CD1c-positive myeloid dendritic cell (primary cell): ENCODE measurements at regions not wholly inside any gene's neighbourhood (a gene's known extent, or its start where the extent isn't known, plus 50 kb on each side); places are given as distances from the start of the nearest gene placed in this dataset.
A peak's percentile ranks its signal among the peaks of the same experiment; 100 is the strongest.
"Not testable (repeated sequence)": the region's sequence is repeated elsewhere in the genome, so short reads cannot be mapped to it uniquely, and the experiment has no call there.

Experiments used
- DNase-seq: peaks from one replicate; pipeline ENCODE4 v3.0.0-alpha.2; 2016; ENCODE audit errors: extremely low spot score

DNA sequence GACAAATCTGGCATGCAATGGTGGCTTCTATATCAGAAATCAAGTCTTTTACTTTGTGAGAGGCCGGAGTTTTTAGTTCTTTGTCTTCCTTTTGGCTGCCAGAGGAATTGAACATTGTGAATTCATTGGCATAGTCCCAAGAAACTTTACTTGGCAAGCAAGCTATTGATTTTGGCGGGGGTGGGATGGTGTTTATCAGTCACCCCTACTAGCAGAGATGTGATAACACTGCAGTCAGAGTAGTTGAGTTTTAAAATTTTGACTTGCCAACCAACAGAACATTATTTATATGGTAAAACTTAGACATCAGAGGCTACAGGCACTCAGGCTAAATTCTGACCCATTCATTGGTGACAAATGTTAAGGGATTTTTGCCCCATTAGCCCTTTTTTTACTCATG, 129.7 kb downstream of the FAM72C start:
- DNase-seq, result not testable (repeated sequence)

DNA sequence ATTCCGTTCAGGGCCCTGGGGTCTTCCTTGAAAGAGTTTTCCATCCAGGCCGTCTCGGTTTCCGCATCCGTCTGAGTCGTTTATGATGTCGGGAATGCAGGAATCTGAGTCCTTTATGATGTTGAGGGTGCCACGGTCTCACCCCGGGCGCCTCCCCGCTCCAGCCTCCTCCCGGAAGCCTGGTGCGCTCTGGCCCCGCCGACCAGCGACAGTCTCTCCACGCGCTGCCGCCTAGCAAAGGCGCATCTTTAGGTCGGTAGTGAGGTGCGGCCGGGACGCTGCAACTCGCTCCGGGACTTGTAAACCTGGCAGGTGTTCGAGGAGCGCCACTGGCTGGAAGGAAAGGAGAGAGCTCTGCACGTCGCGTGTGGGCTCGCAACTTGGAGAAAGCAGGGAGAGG, 132.6 kb downstream of the FAM72C start:
- not testable (repeated sequence) for DNase-seq

DNA sequence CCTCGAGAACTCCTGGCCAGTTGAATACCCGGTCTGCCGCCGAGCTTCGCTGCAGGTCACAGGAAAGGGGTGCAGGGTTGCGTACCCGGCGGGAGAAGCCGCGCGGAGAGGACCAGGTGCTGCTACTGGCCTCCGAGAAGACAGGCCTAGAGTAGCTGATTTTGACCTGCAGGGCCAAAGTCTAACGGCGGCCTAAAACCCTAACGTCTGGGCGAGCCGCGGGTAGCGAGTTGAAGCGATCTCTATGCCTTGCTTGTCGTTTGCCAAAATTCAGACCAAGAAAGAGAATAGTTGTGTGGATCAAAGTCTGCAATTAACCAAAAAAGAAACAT, 133.2 kb downstream of the FAM72C start:
- DNase-seq, result not testable (repeated sequence)

DNA sequence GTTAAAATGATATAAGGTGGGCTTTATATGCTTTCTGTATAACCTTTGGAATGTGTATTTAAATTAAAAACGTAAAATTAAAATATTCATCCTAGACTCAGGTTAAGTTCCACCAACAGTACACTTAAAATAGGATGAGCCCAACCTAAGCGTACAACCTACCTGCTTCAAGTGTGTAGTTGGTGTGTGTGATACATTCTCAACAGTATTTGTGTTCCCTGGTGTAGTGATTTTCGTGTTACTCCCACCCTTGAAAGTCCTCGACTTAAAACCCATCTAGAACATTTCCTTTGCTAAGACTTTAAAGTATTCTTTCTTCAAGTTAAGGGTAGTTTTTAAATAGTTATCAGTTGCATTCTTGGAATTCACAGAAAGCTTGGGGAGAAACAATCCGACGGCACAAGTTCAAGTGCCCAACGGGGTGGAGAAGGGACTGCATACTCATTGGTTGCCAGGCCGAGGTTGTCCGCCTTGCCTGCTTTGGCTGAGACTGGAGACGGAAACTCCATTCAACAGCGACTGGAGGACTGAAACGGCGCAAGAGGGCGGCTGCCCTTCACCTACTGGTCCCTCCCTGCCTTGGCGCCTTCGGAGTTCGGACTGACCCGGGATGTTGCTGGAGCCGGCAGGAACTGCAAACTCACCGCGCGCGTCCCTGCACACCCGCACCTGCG, 133.7 kb downstream of the FAM72C start:
- DNase-seq, result not testable (repeated sequence)

DNA sequence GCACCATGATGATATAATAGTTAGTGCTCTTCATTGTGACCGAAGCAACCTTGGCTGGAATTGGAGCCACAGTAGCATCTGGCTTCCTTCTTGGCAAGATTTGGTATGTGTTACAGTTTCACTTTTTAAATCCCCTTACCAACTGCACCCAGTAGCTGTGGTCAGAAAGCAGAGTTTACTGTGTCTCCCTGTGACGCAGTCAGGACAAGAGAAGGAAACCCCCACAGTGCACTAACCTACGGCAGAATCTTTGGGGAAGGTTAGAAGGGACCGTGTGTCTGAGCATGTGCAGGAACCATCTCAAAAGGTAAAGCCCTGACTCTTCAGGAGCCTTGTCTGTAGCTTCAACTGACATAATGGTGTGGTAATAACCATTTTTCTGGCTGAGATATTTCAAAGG, 138.4 kb downstream of the FAM72C start:
- not testable (repeated sequence) for DNase-seq

DNA sequence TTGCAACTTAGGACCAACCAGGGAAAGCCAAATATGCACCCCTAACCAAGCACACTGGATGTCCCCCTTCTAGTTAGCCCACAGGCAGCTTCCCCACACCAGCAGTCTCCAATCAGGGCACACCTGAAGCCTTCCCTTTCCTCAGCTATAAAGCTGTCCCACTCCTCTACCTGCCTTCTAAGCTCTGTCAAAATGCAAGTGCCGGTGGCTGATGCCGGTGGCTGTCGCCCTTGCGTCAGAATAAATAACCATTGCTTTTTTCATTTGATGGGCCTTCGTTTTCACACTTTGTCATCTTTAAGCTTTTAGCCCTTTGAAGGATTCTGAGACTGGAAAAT, 139.4 kb downstream of the FAM72C start:
- not testable (repeated sequence) for DNase-seq

DNA sequence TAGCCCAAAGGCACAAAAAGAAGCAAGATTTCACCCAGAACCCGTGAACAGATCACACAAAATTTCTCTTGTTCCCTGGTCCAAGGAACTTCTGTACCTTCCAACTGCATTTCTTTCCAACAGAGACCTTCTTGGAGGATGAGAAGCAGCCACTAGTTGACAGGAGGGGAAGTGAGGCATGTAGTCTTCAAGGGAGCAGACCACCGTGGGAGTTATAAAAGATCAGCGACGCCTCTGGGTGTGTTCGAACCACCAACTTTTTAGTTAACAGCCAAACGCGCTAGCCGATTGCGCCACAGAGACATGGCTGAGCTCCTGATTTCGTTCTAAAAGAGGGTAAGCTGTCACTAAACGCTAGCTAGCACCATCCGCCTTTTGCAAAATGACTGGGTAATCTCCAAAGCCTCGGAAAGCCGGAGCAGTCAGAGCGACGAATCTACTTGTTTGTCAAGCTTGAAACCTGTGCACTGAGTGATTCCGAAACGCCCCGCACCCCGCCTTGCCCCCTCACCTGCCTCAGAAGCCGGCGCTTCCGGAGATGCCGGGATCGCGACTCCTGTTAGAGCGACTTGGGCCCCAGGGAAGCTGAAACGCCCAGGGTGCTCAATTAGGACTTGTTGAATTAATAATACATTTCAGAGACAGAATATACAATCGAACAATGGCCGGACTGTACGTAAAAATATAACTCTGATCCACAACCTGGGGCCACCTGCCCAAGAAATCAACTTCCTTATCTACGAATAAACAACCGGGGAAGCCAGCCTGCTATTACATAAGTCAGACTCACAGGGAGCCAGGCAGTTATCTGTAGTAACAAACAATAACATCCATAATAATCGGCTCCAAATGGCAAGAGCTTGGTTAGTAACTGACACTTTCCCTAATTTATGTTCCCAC, 140.1 kb downstream of the FAM72C start:
- DNase-seq, result not testable (repeated sequence)

DNA sequence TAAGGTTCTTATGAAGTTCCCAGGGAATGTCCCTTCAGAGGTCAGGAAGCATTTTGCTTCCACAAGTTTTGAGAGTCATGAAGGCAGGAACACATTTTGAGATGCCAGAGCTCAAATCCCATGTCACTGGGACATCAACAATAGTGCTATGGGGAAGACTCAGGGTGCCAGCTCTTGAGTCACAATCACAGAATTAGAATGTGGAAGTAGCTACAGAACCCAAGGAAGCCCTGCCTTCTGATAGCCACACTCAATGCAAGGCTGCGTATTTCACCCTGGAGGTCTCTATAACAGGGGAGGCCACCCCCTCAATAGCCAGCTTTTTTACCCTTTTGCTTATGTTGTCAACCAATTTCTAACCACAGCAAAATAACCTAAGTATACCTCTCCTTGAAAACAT, 145.6 kb downstream of the FAM72C start:
- DNase-seq, result not testable (repeated sequence)

DNA sequence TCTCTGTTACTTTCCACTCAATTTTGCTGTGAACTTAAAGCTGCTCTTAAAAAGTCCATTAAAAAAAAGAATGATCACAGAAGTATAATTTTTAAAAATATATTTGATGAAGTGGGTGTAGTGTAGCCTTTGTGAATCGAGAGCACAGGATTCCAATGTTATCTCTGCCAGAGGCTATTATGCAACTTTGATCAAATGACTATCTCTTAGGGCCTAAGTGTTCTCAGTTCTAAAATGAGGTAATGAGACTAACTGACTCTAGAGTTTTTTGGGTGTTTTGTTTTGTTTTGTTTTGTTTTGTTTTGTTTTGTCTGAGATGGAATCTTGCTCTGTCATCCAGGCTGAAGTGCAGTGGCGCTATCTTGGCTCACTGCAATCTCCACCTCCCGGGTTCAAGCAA, 147.5 kb downstream of the FAM72C start:
- DNase-seq, result not testable (repeated sequence)

DNA sequence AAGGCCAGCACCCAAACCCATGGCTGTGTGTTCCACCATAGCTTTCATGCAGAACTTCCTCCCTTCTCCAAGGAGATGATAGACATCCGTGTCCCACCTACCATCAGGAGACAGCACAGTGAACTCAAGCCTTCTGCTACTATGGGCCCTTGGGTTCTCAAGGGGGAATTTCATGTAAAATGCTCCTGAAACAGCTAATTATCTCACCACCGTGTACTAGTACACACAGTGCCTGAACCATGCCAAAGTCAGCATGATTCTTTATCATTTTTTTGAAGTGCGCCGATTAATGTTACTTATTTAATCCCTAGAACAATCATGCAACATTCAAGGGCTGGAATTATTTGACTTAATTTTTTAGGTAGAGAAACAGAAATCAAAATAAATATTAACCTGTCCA, 151.7 kb downstream of the FAM72C start:
- not testable (repeated sequence) for DNase-seq

DNA sequence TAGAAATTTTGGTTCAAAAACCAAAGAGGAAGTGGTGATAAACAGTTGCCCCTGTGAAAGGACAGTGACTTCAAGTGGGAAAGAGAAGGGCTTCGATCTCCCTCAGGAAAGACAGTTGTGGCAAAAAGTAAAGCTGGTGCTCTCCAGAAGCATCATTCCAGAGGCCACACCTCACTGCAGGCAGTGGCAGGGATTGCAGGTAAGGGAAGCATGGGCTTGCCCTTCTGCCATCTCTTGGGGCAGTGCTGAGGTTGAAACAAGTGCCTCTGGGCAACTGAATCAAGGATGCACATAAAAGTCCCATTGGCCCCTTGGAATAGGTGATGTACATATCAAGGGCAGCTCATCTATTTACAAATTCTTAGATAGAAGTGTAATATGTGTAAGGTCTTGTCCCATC, 155.4 kb downstream of the FAM72C start:
- DNase-seq, result not testable (repeated sequence)

DNA sequence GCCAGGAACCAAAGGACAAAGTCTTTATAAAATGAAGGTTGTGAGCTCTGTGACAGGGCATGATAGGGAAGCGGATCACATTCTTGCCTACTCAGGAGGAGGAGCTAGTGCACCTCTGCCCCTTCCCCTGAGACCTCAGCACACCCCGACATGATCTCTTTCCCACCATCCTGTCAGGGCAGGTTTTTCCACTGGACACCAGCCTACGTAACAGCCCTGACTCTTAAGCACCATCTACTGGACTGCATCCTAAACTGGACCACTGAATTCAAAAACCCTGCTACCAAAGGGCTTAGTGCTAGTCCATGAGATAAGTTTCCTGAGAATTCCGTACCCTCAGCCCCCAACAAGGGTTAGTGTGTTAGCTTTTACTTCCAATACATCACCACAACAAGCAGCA, 166.4 kb downstream of the FAM72C start:
- not testable (repeated sequence) for DNase-seq

DNA sequence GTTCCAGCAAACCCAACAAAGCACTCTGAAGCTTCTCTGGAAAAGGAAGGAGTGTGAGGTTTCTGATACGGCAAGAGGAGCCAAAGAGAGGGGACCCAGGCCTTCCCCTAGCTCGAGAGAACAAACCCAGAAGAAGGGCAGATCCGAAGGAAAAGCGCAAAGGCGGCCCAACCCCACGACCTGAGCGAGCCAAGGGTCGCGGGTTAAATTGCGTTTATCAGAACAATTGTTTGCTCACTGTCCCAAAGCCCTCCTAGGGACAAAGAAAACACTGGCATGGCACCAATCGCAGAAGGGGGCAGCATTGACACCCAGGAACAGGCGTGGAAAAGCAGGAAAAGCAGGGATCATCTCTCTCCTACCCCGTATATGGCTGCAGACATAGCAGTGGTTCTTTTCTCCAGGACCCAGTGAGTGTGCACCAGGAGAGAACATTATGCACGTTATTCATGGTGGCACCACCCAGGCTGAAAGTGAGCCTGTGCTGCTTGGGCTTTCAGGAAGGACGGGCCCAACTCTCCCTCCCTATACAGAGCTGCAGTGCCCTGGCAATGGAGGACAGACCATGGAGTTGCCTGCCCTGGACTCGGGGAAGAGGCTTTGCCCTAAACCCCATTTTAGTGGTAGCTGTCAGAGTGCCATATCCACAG, 167.0 kb downstream of the FAM72C start:
- not testable (repeated sequence) for DNase-seq

DNA sequence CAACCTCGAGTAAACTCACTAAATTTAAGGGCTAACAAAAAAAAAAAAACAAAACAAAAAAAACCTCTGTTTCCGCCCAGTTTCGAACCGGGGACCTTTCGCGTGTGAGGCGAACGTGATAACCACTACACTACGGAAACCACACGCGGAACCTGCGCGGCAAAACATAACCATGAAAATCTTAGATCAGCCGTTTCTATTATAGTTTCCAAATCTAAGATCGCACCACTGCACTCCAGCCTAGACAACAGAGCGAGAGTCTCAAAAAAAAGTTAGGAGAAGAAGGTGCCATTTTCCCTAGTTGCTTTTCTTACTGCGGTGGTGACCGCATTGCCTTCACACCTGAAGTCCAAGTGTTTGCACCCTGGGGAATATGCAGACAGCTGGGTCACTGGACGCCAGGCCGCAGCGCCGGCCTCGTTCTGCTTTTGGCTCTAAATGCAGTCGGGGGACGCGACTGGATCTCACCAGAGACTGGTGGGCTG, 167.8 kb downstream of the FAM72C start:
- DNase-seq, result peak; percentile 47

DNA sequence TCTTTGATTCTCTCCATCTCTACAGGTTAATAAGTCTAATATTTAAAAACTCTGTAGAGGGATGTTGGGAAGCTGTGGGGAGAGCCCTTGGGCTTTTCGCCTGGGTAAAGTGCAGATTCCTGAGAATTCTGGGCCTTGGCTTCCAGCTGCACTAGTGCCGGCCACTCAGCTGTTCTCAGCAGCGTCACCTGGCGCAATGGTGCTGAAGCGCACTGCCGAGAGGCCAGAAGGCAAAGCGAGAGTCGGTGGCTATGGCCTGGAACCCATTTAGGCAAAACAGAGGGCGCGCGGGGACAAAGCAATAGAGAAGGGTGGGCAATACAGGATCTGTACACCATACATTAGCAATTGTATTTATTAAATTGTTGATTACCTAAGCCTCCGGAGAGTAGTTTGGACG, 168.7 kb downstream of the FAM72C start:
- not testable (repeated sequence) for DNase-seq

DNA sequence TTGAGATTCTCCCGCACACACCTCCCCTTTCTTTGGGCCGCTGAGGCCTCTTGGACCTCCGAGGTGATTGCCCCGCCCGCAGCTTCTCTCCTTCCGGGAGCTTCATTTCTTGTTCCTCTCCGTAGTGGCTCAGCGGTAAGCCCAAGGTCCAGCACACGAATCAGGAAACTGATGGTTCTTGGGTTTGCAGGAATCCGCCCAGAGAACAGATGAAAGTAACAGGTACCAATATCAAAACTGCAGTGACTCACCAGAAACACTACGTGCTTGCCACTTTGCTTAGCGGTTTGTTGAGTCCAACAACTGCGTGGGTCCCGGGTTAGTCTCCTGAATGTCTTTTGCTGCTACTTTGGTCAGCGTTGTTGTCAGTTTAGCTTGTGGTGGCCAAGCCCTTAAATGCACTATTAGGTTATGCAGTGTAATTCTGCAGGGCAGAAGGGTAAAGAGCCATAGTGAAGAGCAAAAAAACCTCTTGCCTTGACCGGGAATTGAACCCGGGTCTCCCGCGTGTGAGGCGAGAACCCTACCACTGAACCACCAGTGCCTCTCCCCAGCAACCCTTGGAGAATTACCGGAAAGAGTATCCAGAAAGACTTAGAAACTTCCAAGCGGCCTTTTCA, 172.1 kb downstream of the FAM72C start:
- DNase-seq, result not testable (repeated sequence)

DNA sequence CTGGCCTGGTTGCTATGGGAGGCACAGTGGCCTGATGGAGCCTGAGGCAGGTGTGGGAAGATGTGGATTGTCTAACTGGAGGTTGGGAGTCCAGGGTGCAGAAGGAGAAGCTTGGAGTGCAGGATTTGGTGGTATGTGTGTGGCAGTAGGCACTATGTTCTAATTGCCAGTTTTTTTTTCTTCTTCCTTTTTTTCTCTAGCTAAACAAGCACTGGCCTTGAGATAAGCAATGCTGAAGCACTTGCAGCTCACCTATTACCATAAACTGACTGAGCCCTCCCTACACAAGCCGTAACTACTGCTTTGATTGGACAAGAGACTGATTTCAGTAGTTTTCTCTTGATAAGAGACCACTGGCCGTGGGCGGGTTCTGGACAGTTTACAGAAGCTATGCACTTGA, 175.4 kb downstream of the FAM72C start:
- DNase-seq, result not testable (repeated sequence)

DNA sequence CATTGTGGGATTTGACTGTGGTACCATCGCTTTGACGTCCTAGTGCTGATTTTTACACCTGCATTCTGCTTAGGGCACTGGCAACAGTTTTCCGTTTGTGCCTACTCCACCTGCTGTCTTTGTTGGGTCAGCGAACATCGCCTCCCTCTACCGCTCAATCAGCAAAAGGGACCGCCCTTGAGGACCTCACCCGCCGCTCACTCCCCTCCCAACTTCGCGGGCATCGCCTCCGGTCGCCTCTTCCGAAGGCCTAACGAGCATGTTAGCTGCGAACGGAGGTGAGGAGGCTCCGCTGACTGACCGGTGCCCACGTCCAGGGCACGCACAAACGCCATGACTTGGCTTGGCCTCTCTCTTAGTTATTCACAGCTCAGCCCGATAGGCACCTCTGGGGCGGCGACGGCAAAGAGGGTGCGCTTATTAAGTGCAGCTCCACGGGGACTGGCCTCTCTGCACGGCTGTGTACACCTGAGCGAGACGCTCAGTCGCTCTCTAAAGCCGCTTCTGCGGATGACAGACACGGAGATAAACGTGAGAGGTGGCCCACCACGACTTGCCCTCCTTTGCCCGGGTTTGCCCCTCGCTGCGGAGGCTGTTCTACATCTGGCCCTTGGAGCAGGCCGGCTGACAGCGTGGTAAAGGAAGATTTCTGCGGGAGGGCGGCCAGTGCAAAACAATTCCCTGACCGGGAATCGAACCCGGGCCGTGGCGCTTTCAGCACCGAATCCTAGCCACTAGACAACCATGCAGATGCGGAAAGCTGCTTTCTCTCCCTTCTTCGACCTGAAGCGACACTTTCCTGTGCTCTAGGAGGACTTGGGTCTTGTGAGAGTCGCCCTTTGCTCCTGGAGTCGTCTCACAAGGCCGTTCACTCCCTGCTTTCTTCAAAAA, 179.5 kb downstream of the FAM72C start:
- not testable (repeated sequence) for DNase-seq

DNA sequence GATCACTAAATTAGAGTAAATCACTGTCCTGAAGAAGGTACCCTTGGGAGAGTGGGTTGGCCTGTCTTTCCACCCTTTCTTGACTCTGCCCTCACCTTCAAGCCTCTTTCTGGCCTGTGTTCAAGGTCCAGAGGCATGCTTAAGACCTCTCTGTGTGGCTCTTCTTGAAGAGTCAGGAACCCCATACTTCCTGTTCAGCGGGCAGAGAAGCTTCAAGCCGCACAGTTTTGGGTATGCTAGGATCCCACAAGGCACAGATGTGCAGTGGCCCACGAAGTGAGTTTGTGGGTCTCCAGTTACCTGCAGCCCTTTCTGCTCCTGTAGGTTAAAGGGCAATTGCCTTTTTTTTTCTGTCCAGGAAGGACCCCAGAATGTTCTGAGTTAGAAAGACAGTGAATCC, 185.4 kb downstream of the FAM72C start:
- not testable (repeated sequence) for DNase-seq

DNA sequence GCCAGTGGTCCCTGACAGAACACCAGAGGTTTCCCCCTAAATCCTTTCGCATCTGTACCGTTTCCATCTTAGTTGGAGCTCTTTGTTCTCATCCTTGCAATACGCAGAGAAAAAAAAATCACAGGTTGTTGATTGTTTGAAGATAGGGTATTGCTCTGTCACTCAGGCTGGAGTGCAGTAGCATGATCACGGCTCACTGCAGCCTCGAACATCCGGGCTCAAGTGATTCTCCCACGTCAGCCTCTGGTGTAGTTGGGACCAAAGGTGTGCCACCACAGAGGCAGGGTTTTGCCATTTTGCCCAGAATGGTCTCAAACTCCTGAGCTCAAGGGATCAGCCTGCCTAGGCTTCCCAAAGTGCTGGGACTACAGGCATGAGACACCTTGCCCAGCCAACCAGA, 185.9 kb downstream of the FAM72C start:
- DNase-seq, result not testable (repeated sequence)
